OCI-LY7 (cell line): ENCODE measurements at regions not wholly inside any gene's neighbourhood (a gene's known extent, or its start where the extent isn't known, plus 50 kb on each side); places are given as distances from the start of the nearest gene placed in this dataset.
A peak's percentile ranks its signal among the peaks of the same experiment; 100 is the strongest.

Experiments
- BruUV-seq: library from RNA; stranded (reverse); fragments of 400-500 nt; replicated peaks from 2 replicates; lab custom pipeline; 2021; lab: Mats Ljungman, UMichigan
- CTCF ChIA-PET: fragments of 300-600 bp; sonication (Branson Sonifier 250); formaldehyde crosslinking; loops from one replicate; lab custom pipeline; 2022; ENCODE audit warnings: antibody characterized with exemption; ENCODE audit not compliant: unreplicated experiment; lab: Charles Lee
- POLR2A ChIA-PET: fragments of 300-600 bp; sonication (Branson Sonifier 250); formaldehyde crosslinking; loops from one replicate; lab custom pipeline; 2022; ENCODE audit warnings: antibody characterized with exemption; lab: Charles Lee
- DNase-seq: peaks from one replicate; pipeline ENCODE4 v3.0.0-alpha.2; 2015; ENCODE audit warnings: low spot score
- H2AFZ ChIP-seq: fragments of 200-600 bp; sonication (generic), shearing (Covaris generic); 2 replicates; pipeline ENCODE4 v1.6.1; 2014; ENCODE audit warnings: mild to moderate bottlenecking, antibody characterized with exemption, low read length, moderate library complexity
- H3K27ac ChIP-seq: fragments of 200-600 bp; sonication (generic); 2 replicates; pipeline ENCODE4 v1.5.1; 2014; ENCODE audit warnings: mixed run types, low read depth, mild to moderate bottlenecking, moderate library complexity, low read length, inconsistent platforms; ENCODE audit not compliant: poor library complexity, severe bottlenecking
- H3K36me3 ChIP-seq: fragments of 200-600 bp; sonication (generic); 2 replicates; pipeline ENCODE4 v1.6.1; 2014; ENCODE audit warnings: mild to moderate bottlenecking, antibody characterized with exemption, low read length, moderate library complexity, mixed read lengths; ENCODE audit not compliant: insufficient read depth
- H3K4me1 ChIP-seq: fragments of 200-600 bp; sonication (generic); 2 replicates; pipeline ENCODE4 v1.5.1; 2014; ENCODE audit warnings: mild to moderate bottlenecking, low read length; ENCODE audit not compliant: insufficient read depth, poor library complexity, severe bottlenecking
- H3K4me2 ChIP-seq: fragments of 200-600 bp; sonication (generic); 2 replicates; pipeline ENCODE4 v1.6.1; 2014; ENCODE audit warnings: mild to moderate bottlenecking, low read length
- H3K4me3 ChIP-seq: fragments of 200-600 bp; sonication (generic); 2 replicates; pipeline ENCODE4 v1.5.1; 2014; ENCODE audit warnings: mild to moderate bottlenecking, low read depth, low read length; ENCODE audit not compliant: poor library complexity, severe bottlenecking
- H3K79me2 ChIP-seq: fragments of 200-600 bp; sonication (generic); 2 replicates; pipeline ENCODE4 v1.6.1; 2016; ENCODE audit warnings: low read depth, mild to moderate bottlenecking, low read length, moderate library complexity, mixed read lengths; ENCODE audit not compliant: insufficient read depth
- H3K9me2 ChIP-seq: fragments of 200-600 bp; sonication (generic); 2 replicates; pipeline ENCODE4 v1.6.1; 2016; ENCODE audit warnings: mild to moderate bottlenecking, low read length, mixed read lengths; ENCODE audit not compliant: insufficient read depth
- H3K9me3 ChIP-seq: fragments of 200-600 bp; sonication (generic); 2 replicates; pipeline ENCODE4 v1.6.1; 2014; ENCODE audit warnings: mild to moderate bottlenecking, mixed run types, low read length, mixed read lengths
- H4K20me1 ChIP-seq: fragments of 200-600 bp; sonication (generic); 2 replicates; pipeline ENCODE4 v1.6.1; 2014; ENCODE audit warnings: mild to moderate bottlenecking, antibody characterized with exemption, low read length, moderate library complexity, mixed read lengths; ENCODE audit not compliant: insufficient read depth
- CTCF ChIP-seq: fragments of 200-600 bp; sonication (generic); conservative IDR thresholded peaks from 2 replicates; pipeline ENCODE4 v1.5.1; 2014; ENCODE audit warnings: mild to moderate bottlenecking, antibody characterized with exemption, low read length, moderate library complexity, mixed read lengths
- EZH2phosphoT487 ChIP-seq: fragments of 200-600 bp; sonication (generic); IDR thresholded peaks from 2 replicates; pipeline ENCODE4 v1.6.1; 2018; ENCODE audit warnings: low read depth, borderline replicate concordance, mild to moderate bottlenecking, mixed run types, antibody characterized with exemption, low read length, moderate library complexity, mixed read lengths
- intact Hi-C: fragments of 100-400 bp; cut with micrococcal nuclease; formaldehyde crosslinking; loops from one replicate; pipeline ENCODE4 v1.10.0; 2022; ENCODE audit not compliant: unreplicated experiment

GRCh38 chr11:87437844-87438223 lies 400.1 kb downstream of the TMEM135 start:
- DNase-seq = no peak
- Histone ChIP-seq H3K9me2 (no peaks in the 10 kb centered on the region), H3K4me1 (peaks cover 47% of the 10 kb centered on the region), H3K27ac (no peak overlapping the region), H3K79me2 (peaks cover 4% of the 10 kb centered on the region; the same call in 1 of the 2 replicates), H3K36me3 (peaks cover 6% of the 10 kb centered on the region), H3K9me3 (no peaks in the 10 kb centered on the region), H3K4me3 (no peak overlapping the region), H4K20me1 (no peaks in the 10 kb centered on the region), H2AFZ (no peak overlapping the region), H3K4me2 (peak overlapping the region; percentile 11; the same call in 1 of the 2 replicates)
- no TSS peak for BruUV-seq
- TF ChIP-seq CTCF (no peak), EZH2phosphoT487 (no peak)
- ChIA-PET POLR2A (interaction anchor here (0.7 to 2.0 kb wide), 5 partner anchors 10 to 172 kb away, joined by 3 to 11 read pairs (median 5); no protein-coding TSS in a partner anchor), CTCF (interaction anchor here (0.8 to 0.9 kb wide), 2 partner anchors 10 to 11 kb away, joined by 3 read pairs; no protein-coding TSS in a partner anchor)
- intact Hi-C loops = no loop called here

GRCh38 chr11:87437133-87437843 lies 399.6 kb downstream of the TMEM135 start:
- H3K4me2 ChIP-seq = peak overlapping the region; percentile 11; the same call in 1 of the 2 replicates
- H3K79me2 ChIP-seq = peaks cover 4% of the 10 kb centered on the region; the same call in 1 of the 2 replicates
- H3K36me3 ChIP-seq = peaks cover 6% of the 10 kb centered on the region
- no peak overlapping the region for H3K4me3 ChIP-seq
- intact Hi-C loops = no loop called here
- ChIA-PET CTCF (interaction anchor here (0.8 to 1.3 kb wide), 3 partner anchors 10 to 13 kb away, joined by 3 read pairs; no protein-coding TSS in a partner anchor), POLR2A (interaction anchor here (0.7 to 2.0 kb wide), 5 partner anchors 10 to 171 kb away, joined by 3 to 11 read pairs (median 5); no protein-coding TSS in a partner anchor)
- peak overlapping the region; percentile 6 for H3K27ac ChIP-seq
- H3K4me1 ChIP-seq = peaks cover 50% of the 10 kb centered on the region
- H2AFZ ChIP-seq = no peak overlapping the region
- DNase-seq = no peak
- TF ChIP-seq CTCF = no peak
- no peak for TF ChIP-seq EZH2phosphoT487
- no TSS peak for BruUV-seq
- no peaks in the 10 kb centered on the region for H3K9me3 ChIP-seq
- H3K9me2 ChIP-seq = no peaks in the 10 kb centered on the region
- no peaks in the 10 kb centered on the region for H4K20me1 ChIP-seq
